ENCODE measurements at regions not wholly inside any gene's neighbourhood (a gene's known extent, or its start where the extent isn't known, plus 50 kb on each side); places are given as distances from the start of the nearest gene placed in this dataset.

DNA sequence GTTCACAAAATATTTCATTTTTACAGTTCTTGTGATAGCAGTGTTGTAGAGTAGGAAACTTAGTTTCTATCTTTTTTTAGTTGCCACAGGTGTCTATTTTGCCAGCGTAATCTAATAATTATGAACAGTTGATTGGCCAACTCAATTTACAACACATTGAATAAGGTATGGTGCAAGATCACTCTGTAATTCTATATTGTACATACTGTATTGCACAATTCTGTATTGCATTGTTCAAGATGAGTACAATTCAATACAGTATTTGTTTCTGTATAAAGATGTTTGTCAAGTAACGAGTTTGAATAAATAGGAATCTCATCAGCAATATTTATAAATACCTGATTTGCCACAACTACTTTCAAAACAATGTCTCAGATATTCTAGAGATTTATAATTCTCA lies 64.2 kb upstream of the HTR1A start:
- H2BK5ac ChIP-seq (ENCODE audit: low read depth, low read length) = no peak overlapping the region
- no peaks in the 10 kb centered on the region for H3K27me3 ChIP-seq (replicated peaks in 1 of 4; ENCODE audit: control insufficient read depth in 3 of 4, extremely low read depth in 1 of 4, insufficient read depth in 3 of 4, low read length in 3 of 4)
- no peak overlapping the region for H4K8ac ChIP-seq (ENCODE audit: extremely low read depth, insufficient read depth, low read length)
- H2BK120ac ChIP-seq (replicated peaks; ENCODE audit: low read depth, low read length) = no peak overlapping the region
- no peak overlapping the region for H3K56ac ChIP-seq (replicated peaks; ENCODE audit: insufficient read length, low read depth, low read length)
- H3K36me3 ChIP-seq (ENCODE audit: control insufficient read depth in 2 of 4, insufficient read depth in 4 of 4, low read length in 3 of 4) = no peaks in the 10 kb centered on the region
- POLR2A ChIA-PET (ENCODE audit: partially characterized antibody) = no interaction called here
- no peak overlapping the region for H2BK12ac ChIP-seq (ENCODE audit: low read depth, low read length)
- H3K23me2 ChIP-seq (ENCODE audit: low read depth, low read length) = no peaks in the 10 kb centered on the region
- no peak overlapping the region for H3K23ac ChIP-seq (ENCODE audit: insufficient read length)
- H3K18ac ChIP-seq (ENCODE audit: extremely low read depth, low read length) = no peak overlapping the region
- H4K5ac ChIP-seq (ENCODE audit: insufficient read length, low read depth, low read length) = no peak overlapping the region
- H3K9ac ChIP-seq (replicated peaks in 1 of 4; ENCODE audit: extremely low read depth in 1 of 4, low read depth in 3 of 4, low read length in 3 of 4) = no peak overlapping the region
- CTCF ChIA-PET (ENCODE audit: partially characterized antibody) = no interaction called here
- TF ChIP-seq ZNF274 (IDR thresholded peaks at IDR 0.05; ENCODE audit: borderline replicate concordance, extremely low read depth, low read length) = no peak
- no peak for TF ChIP-seq JUN (IDR thresholded peaks at IDR 0.05; ENCODE audit: low read depth, low read length)
- no peak for TF ChIP-seq BACH1 (IDR thresholded peaks at IDR 0.05; ENCODE audit: low read length)
- TF ChIP-seq TAF1 (IDR thresholded peaks at IDR 0.05; ENCODE audit: low read depth, low read length) = no peak
- no peak for TF ChIP-seq SP4 (IDR thresholded peaks at IDR 0.05; ENCODE audit: low read length)
- no peak for TF ChIP-seq SIRT6 (IDR thresholded peaks at IDR 0.05; ENCODE audit: low read length)
- no peak for TF ChIP-seq PHF8 (conservative IDR thresholded peaks at IDR 0.05; ENCODE audit: low read depth, low read length)
- TF ChIP-seq RAD21 (IDR thresholded peaks at IDR 0.05 in 1 of 2, conservative IDR thresholded peaks at IDR 0.05 in 1 of 2; ENCODE audit: low read depth in 2 of 2, low read length in 2 of 2) = no peak
- TF ChIP-seq SRF (IDR thresholded peaks at IDR 0.05; ENCODE audit: low read depth, low read length) = no peak
- no peaks in the 10 kb centered on the region for H3K79me1 ChIP-seq (ENCODE audit: low read depth, low read length)
- WGBS, 2 experiments (ENCODE audit: extremely low coverage in 1 of 2, insufficient coverage in 1 of 2, insufficient read length in 1 of 2, insufficient replicate concordance in 2 of 2, low coverage in 1 of 2, low lambda C conversion rate in 2 of 2, missing lambda C conversion rate in 1 of 2) = 85% methylated on average over 2 of the region's 2 CpGs; no CpG with 5 or more reads in 1 of the 2 experiments
- H3K27ac ChIP-seq (ENCODE audit: low read depth, low read length) = no peak overlapping the region
- no peak overlapping the region for H3K4ac ChIP-seq (replicated peaks; ENCODE audit: insufficient read length, low read depth, low read length)
- no peak overlapping the region for H3K4me3 ChIP-seq (ENCODE audit: extremely low read depth in 1 of 4, insufficient read depth in 2 of 4, low read depth in 3 of 4, low read length in 4 of 4)
- H3K4me1 ChIP-seq (replicated peaks in 1 of 4; ENCODE audit: control insufficient read depth in 3 of 4, insufficient read depth in 4 of 4, low read length in 3 of 4) = no peaks in the 10 kb centered on the region
- no peak overlapping the region for H3K4me2 ChIP-seq (ENCODE audit: insufficient read depth in 1 of 2, low read depth in 2 of 2, low read length in 2 of 2)
- no peak overlapping the region for H3K14ac ChIP-seq (ENCODE audit: insufficient read length)
- no peaks in the 10 kb centered on the region for H4K20me1 ChIP-seq (replicated peaks in 1 of 2; ENCODE audit: control insufficient read depth in 1 of 2, insufficient read depth in 2 of 2, low read length in 2 of 2)
- no peak overlapping the region for H2BK15ac ChIP-seq (ENCODE audit: low read length)
- H3K79me2 ChIP-seq (ENCODE audit: control insufficient read depth in 1 of 2, insufficient read depth in 2 of 2, low read length in 2 of 2) = no peaks in the 10 kb centered on the region
- DNase-seq (ENCODE audit: low read depth in 1 of 2, low spot score in 2 of 2) = no peak
- H2AFZ ChIP-seq (ENCODE audit: low read length) = no peak overlapping the region
- H2AK5ac ChIP-seq (ENCODE audit: low read depth, low read length) = no peak overlapping the region
- no peak overlapping the region for H2BK20ac ChIP-seq (ENCODE audit: low read length)
- H3K9me3 ChIP-seq (ENCODE audit: insufficient read depth in 2 of 2, low read depth in 1 of 2, low read length in 1 of 2) = peaks cover 0 to 6% of the 10 kb centered on the region in 2 experiments; a peak in 1 of 4 replicates
- FAIRE-seq = no peak
- no peak overlapping the region for H4K91ac ChIP-seq (replicated peaks; ENCODE audit: insufficient read length, low read length)
